ENCODE measurements at regions not wholly inside any gene's neighbourhood (a gene's known extent, or its start where the extent isn't known, plus 50 kb on each side); places are given as distances from the start of the nearest gene placed in this dataset.
A peak's percentile ranks its signal among the peaks of the same experiment; 100 is the strongest.

- TF ChIP-seq, protein P1, sequence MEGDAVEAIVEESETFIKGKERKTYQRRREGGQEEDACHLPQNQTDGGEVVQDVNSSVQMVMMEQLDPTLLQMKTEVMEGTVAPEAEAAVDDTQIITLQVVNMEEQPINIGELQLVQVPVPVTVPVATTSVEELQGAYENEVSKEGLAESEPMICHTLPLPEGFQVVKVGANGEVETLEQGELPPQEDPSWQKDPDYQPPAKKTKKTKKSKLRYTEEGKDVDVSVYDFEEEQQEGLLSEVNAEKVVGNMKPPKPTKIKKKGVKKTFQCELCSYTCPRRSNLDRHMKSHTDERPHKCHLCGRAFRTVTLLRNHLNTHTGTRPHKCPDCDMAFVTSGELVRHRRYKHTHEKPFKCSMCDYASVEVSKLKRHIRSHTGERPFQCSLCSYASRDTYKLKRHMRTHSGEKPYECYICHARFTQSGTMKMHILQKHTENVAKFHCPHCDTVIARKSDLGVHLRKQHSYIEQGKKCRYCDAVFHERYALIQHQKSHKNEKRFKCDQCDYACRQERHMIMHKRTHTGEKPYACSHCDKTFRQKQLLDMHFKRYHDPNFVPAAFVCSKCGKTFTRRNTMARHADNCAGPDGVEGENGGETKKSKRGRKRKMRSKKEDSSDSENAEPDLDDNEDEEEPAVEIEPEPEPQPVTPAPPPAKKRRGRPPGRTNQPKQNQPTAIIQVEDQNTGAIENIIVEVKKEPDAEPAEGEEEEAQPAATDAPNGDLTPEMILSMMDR (IDR thresholded peaks at IDR 0.05; ENCODE audit: control extremely low read depth, extremely low read depth) = no peak
- no peak overlapping the region for H3K4me3 ChIP-seq
- H3K27me3 ChIP-seq (ENCODE audit: control insufficient read depth in 3 of 3, insufficient read depth in 3 of 3, low read length in 2 of 3) = no peaks in the 10 kb centered on the region
- no peak for DNase-seq
- 36 to 60% methylated on average over 2 of the region's 2 CpGs for WGBS, 2 donors
- ATAC-seq (ENCODE audit: insufficient read depth, low FRiP score) = no peak
- peak overlapping the region in 1 of 2 donors; percentile 24 for H3K27ac ChIP-seq (ENCODE audit: low read depth in 1 of 2, low read length in 1 of 2)
- H3K36me3 ChIP-seq (ENCODE audit: control insufficient read depth in 4 of 4, insufficient read depth in 4 of 4, low read length in 4 of 4) = no peaks in the 10 kb centered on the region
- H3K9ac ChIP-seq (ENCODE audit: insufficient read depth in 1 of 2, low read length in 2 of 2) = no peak overlapping the region
- H3K9me3 ChIP-seq (ENCODE audit: control insufficient read depth in 4 of 4, insufficient read depth in 3 of 4, low read length in 3 of 4) = peaks cover 0 to 2% (median 0%) of the 10 kb centered on the region in 4 donors
- peaks cover 0 to 22% (median 13%) of the 10 kb centered on the region in 5 donors for H3K4me1 ChIP-seq (ENCODE audit: control insufficient read depth in 5 of 5, insufficient read depth in 5 of 5, low read length in 5 of 5)
These were observed 74.3 kb upstream of the SIPA1L2 start for GRCh38 chr1:232704256-232704655.

DNA sequence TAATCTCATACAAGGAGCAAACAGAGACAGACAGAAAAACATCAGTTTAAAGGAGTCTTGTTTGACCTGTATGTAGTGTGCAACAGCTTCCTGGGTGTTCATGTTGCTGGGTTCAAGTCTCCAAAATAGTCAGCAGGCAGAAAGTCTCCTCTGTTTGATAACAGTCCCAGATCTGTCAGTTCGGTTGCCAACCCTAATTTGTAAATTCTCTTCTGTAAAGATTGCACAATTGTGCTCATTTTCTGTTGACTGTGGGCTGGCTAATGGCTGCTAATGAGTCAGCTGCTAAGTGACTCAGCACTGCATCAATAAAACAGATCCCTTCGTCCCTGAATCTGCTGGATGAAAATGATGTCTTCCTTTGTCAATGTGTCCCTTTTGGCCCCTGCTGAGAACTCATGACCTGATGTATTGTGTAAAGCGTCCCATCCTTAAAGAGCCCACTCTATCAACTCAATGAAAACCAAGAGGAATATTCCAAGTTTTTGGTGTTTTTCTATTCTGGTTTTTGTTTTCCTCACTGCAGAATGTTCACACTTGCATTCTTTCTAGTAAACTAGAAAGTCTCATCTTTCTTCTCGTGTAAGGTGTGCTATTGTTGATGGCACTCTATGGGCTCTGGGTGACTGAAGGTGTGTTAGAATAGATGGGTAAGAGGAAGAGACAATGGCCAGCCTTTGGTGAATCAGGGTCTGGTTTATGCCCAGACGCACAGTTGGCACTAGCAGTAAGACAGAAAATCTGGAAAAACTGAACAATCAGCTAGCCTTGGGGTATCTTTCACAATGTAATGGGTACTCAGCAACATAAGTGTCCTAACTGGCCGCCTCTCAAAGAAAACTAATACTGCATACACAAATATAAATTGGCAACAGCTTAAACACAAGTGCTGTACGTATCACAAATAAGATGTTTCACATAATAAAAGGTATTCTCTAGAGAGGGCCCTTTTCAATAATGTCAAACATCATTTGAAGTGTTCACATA is 75.1 kb upstream of the SIPA1L2 start:
- 53 to 67% methylated on average over 7 of the region's 7 CpGs for WGBS, 2 donors
- Histone ChIP-seq H3K4me1 (ENCODE audit: control insufficient read depth in 5 of 5, insufficient read depth in 5 of 5, low read length in 5 of 5) (peaks cover 0 to 22% (median 13%) of the 10 kb centered on the region in 5 donors), H3K9me3 (ENCODE audit: control insufficient read depth in 4 of 4, insufficient read depth in 3 of 4, low read length in 3 of 4) (no peaks in the 10 kb centered on the region), H3K36me3 (ENCODE audit: control insufficient read depth in 4 of 4, insufficient read depth in 4 of 4, low read length in 4 of 4) (no peaks in the 10 kb centered on the region), H3K9ac (ENCODE audit: insufficient read depth in 1 of 2, low read length in 2 of 2) (no peak overlapping the region), H3K27me3 (ENCODE audit: control insufficient read depth in 3 of 3, insufficient read depth in 3 of 3, low read length in 2 of 3) (no peaks in the 10 kb centered on the region), H3K4me3 (no peak overlapping the region), H3K27ac (ENCODE audit: low read depth in 1 of 2, low read length in 1 of 2) (peak overlapping the region in 1 of 2 donors; percentile 20)
- TF ChIP-seq, protein P1 (IDR thresholded peaks at IDR 0.05; ENCODE audit: control extremely low read depth, extremely low read depth) = no peak
- DNase-seq (peak; percentile 67 to 94 (median 89)), ATAC-seq (ENCODE audit: insufficient read depth, low FRiP score) (peak; percentile 51)

- Histone ChIP-seq H3K36me3 (ENCODE audit: control insufficient read depth in 4 of 4, insufficient read depth in 4 of 4, low read length in 4 of 4) (no peaks in the 10 kb centered on the region), H3K9ac (ENCODE audit: insufficient read depth in 1 of 2, low read length in 2 of 2) (no peak overlapping the region), H3K9me3 (ENCODE audit: control insufficient read depth in 4 of 4, insufficient read depth in 3 of 4, low read length in 3 of 4) (no peaks in the 10 kb centered on the region), H3K27ac (ENCODE audit: low read depth in 1 of 2, low read length in 1 of 2) (peak overlapping the region in 1 of 2 donors; percentile 68), H3K4me3 (no peak overlapping the region), H3K27me3 (ENCODE audit: control insufficient read depth in 3 of 3, insufficient read depth in 3 of 3, low read length in 2 of 3) (no peaks in the 10 kb centered on the region), H3K4me1 (ENCODE audit: control insufficient read depth in 5 of 5, insufficient read depth in 5 of 5, low read length in 5 of 5) (peaks cover 0 to 22% (median 13%) of the 10 kb centered on the region in 5 donors)
- 62 to 78% methylated on average over 7 of the region's 7 CpGs for WGBS, 2 donors
- peak; percentile 49 for ATAC-seq (ENCODE audit: insufficient read depth, low FRiP score)
- DNase-seq = peak; percentile 44 to 84 (median 62)
- TF ChIP-seq, protein P1 (IDR thresholded peaks at IDR 0.05; ENCODE audit: control extremely low read depth, extremely low read depth) = no peak
These were observed 76.1 kb upstream of the SIPA1L2 start for GRCh38 chr1:232705815-232706575.

Data from lung (tissue), 11 donors.